GM20431 (cell line): ENCODE measurements at regions not wholly inside any gene's neighbourhood (a gene's known extent, or its start where the extent isn't known, plus 50 kb on each side); places are given as distances from the start of the nearest gene placed in this dataset.

Experiments used
- in situ Hi-C: fragments of 300-500 bp; cut with MseI, MboI; formaldehyde crosslinking; loops from one replicate; pipeline ENCODE4 v1.15.0; 2020; ENCODE audit warnings: low sequenced_read_pairs; ENCODE audit not compliant: unreplicated experiment

- in situ Hi-C loops, result loop anchor here (10.0 kb wide), 1 partner anchor 97 kb away; the partner anchor contains the start of gene RSPH3
These were observed 56.9 kb upstream of the TAGAP start for GRCh38 chr6:159101656-159102055.

GRCh38 chr6:159100395-159101182 lies 55.8 kb upstream of the TAGAP start:
- in situ Hi-C loops, result loop anchor here (10.0 kb wide), 1 partner anchor 96 kb away; the partner anchor contains the start of gene RSPH3

GRCh38 chr6:159099961-159100360 lies 55.2 kb upstream of the TAGAP start:
- in situ Hi-C loops, result loop anchor here (10.0 kb wide), 1 partner anchor 95 kb away; the partner anchor contains the start of gene RSPH3

- in situ Hi-C loops, result no loop called here
These were observed 54.5 kb upstream of the TAGAP start for GRCh38 chr6:159099276-159099675.

- in situ Hi-C loops, result no loop called here
These were observed 53.9 kb upstream of the TAGAP start for GRCh38 chr6:159098636-159099106.

GRCh38 chr6:159097256-159097655 lies 52.5 kb upstream of the TAGAP start:
- in situ Hi-C loops, result no loop called here

GRCh38 chr6:159095616-159096015 lies 50.8 kb upstream of the TAGAP start:
- in situ Hi-C loops, result no loop called here

GRCh38 chr6:159094444-159095252 lies 49.9 kb upstream of the TAGAP start:
- in situ Hi-C loops, result no loop called here
